OCI-LY7 (cell line): ENCODE measurements at regions not wholly inside any gene's neighbourhood (a gene's known extent, or its start where the extent isn't known, plus 50 kb on each side); places are given as distances from the start of the nearest gene placed in this dataset.

Experiments used
- EZH2phosphoT487 ChIP-seq: fragments of 200-600 bp; sonication (generic); IDR thresholded peaks from 2 replicates; pipeline ENCODE4 v1.6.1; 2018; ENCODE audit warnings: low read depth, borderline replicate concordance, mild to moderate bottlenecking, mixed run types, antibody characterized with exemption, low read length, moderate library complexity, mixed read lengths
- TF ChIP-seq, protein P1 (sequence below): fragments of 200-600 bp; sonication (generic); conservative IDR thresholded peaks from 2 replicates; pipeline ENCODE4 v1.5.1; 2014; ENCODE audit warnings: mild to moderate bottlenecking, antibody characterized with exemption, low read length, moderate library complexity, mixed read lengths

DNA sequence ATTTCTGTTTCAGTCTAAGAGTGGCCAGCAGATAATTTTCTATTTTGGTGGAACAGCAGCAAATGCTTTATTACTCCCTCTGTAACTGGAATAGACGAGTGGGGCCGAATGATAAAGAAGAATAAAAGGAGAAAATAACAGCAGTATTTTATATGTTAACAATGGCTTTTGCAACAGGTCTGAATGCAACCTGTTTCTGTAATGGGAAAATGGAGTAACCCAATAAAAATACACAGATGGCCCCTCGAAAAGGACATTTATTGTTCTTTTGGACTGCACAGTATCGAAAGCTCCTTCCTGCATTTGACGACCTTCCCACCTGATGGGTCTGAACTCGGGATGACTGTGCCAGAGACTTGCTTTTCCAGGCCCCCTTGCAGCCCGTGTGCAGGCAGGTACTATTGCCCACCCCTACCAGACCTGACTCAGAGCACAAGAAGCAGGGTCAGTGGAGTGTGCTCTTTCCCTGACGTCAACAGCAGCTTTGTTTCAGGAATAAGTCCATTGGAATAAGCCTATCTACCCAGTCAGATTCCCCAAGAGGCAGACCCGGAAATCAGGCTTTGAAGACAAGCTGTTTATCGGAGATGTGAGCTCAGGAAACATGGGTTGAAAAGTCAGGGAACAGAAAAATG is 306.5 kb upstream of the NEBL start:
- TF ChIP-seq, protein P1, sequence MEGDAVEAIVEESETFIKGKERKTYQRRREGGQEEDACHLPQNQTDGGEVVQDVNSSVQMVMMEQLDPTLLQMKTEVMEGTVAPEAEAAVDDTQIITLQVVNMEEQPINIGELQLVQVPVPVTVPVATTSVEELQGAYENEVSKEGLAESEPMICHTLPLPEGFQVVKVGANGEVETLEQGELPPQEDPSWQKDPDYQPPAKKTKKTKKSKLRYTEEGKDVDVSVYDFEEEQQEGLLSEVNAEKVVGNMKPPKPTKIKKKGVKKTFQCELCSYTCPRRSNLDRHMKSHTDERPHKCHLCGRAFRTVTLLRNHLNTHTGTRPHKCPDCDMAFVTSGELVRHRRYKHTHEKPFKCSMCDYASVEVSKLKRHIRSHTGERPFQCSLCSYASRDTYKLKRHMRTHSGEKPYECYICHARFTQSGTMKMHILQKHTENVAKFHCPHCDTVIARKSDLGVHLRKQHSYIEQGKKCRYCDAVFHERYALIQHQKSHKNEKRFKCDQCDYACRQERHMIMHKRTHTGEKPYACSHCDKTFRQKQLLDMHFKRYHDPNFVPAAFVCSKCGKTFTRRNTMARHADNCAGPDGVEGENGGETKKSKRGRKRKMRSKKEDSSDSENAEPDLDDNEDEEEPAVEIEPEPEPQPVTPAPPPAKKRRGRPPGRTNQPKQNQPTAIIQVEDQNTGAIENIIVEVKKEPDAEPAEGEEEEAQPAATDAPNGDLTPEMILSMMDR, result no peak
- TF ChIP-seq EZH2phosphoT487, result no peak
